CD14-positive monocyte (primary cell): ENCODE measurements at regions not wholly inside any gene's neighbourhood (a gene's known extent, or its start where the extent isn't known, plus 50 kb on each side); places are given as distances from the start of the nearest gene placed in this dataset.

Experiments
- DNase-seq, 3 donors: peaks; one replicate each; pipeline ENCODE4 v3.0.0-alpha.2; 2011 to 2022
- H2AFZ ChIP-seq: 2 replicates; pipeline ENCODE4 v1.6.0; 2012; ENCODE audit warnings: mild to moderate bottlenecking, low read depth, low read length, inconsistent platforms; ENCODE audit not compliant: insufficient read depth, poor library complexity, severe bottlenecking
- H3K27ac ChIP-seq, 2 donors: 1 replicate in 1 of 2; 2 replicates in 1 of 2; pipeline ENCODE4 v1.5.1; 2012 to 2013; ENCODE audit warnings: low read length in 2 of 2, control low read depth in 1 of 2, inconsistent platforms in 1 of 2, low read depth in 1 of 2, mild to moderate bottlenecking in 1 of 2
- H3K27me3 ChIP-seq, 2 donors: one replicate each; pipeline versions ENCODE4 v1.6.0 to v1.6.1; 2011 to 2013; ENCODE audit warnings: low read length in 2 of 2; ENCODE audit not compliant: control insufficient read depth in 2 of 2, insufficient read depth in 2 of 2
- H3K36me3 ChIP-seq, 2 donors: replicated peaks in 1 of 2; 1 replicate in 1 of 2; 2 replicates in 1 of 2; pipeline versions ENCODE4 v1.5.1 to v1.6.1; 2012 to 2013; ENCODE audit warnings: low read length in 2 of 2, control low read depth in 1 of 2, inconsistent platforms in 1 of 2, mild to moderate bottlenecking in 1 of 2; ENCODE audit not compliant: insufficient read depth in 2 of 2, control insufficient read depth in 1 of 2
- H3K4me1 ChIP-seq, 2 donors: 1 replicate in 1 of 2; 2 replicates in 1 of 2; pipeline versions ENCODE4 v1.5.1 to v1.6.1; 2012 to 2013; ENCODE audit warnings: low read length in 2 of 2, control low read depth in 1 of 2, inconsistent platforms in 1 of 2, mild to moderate bottlenecking in 1 of 2, moderate library complexity in 1 of 2; ENCODE audit not compliant: insufficient read depth in 2 of 2, control insufficient read depth in 1 of 2
- H3K4me2 ChIP-seq: replicated peaks from 2 replicates; pipeline ENCODE3; 2012; ENCODE audit warnings: low read length, moderate library complexity, mild to moderate bottlenecking; ENCODE audit not compliant: poor library complexity, severe bottlenecking; ENCODE audit errors: extremely low read depth
- H3K4me3 ChIP-seq, 3 experiments: fragments of 200-600 bp in 1 of 3; sonication (generic) in 1 of 3; replicated peaks in 1 of 3; 1 replicate in 2 of 3; 2 replicates in 1 of 3; pipeline ENCODE4 v1.5.1; 2011 to 2013; ENCODE audit warnings: low read length in 3 of 3, mild to moderate bottlenecking in 3 of 3, control low read depth in 2 of 3, low read depth in 2 of 3, inconsistent platforms in 1 of 3, moderate library complexity in 1 of 3
- H3K79me2 ChIP-seq: 2 replicates; pipeline ENCODE4 v1.6.0; 2012; ENCODE audit warnings: mild to moderate bottlenecking, control low read depth, inconsistent platforms, low read length, moderate library complexity; ENCODE audit not compliant: insufficient read depth
- H3K9ac ChIP-seq: 2 replicates; pipeline ENCODE4 v1.6.0; 2017; ENCODE audit warnings: low read length, mild to moderate bottlenecking; ENCODE audit not compliant: insufficient read depth, poor library complexity, severe bottlenecking
- H3K9me3 ChIP-seq, 2 donors: replicated peaks in 1 of 2; 1 replicate in 1 of 2; 2 replicates in 1 of 2; pipeline versions ENCODE4 v1.5.1 to v1.6.1; 2012 to 2013; ENCODE audit warnings: low read length in 2 of 2, control low read depth in 1 of 2; ENCODE audit not compliant: control insufficient read depth in 1 of 2, insufficient read depth in 1 of 2
- H4K20me1 ChIP-seq: 2 replicates; pipeline ENCODE4 v1.6.0; 2012; ENCODE audit warnings: mild to moderate bottlenecking, low read length, control low read depth, moderate library complexity; ENCODE audit not compliant: insufficient read depth
- H3K27ac Mint-ChIP-seq, 7 donors: one replicate each; pipeline ENCODE4 v1.8.0; 2020; ENCODE audit warnings: mild to moderate bottlenecking in 7 of 7, mixed read lengths in 7 of 7, moderate library complexity in 6 of 7, inconsistent platforms in 2 of 7
- H3K27me3 Mint-ChIP-seq, 3 donors: one replicate each; pipeline ENCODE4 v1.8.0; 2021 to 2022; ENCODE audit warnings: low read depth in 3 of 3, mild to moderate bottlenecking in 3 of 3, mixed read lengths in 3 of 3, moderate library complexity in 3 of 3, inconsistent platforms in 1 of 3
- H3K36me3 Mint-ChIP-seq, 2 donors: one replicate each; pipeline ENCODE4 v1.8.0; 2020; ENCODE audit warnings: mixed read lengths in 2 of 2, inconsistent platforms in 1 of 2, mild to moderate bottlenecking in 1 of 2
- H3K4me1 Mint-ChIP-seq: one replicate; pipeline ENCODE4 v1.8.0; 2020; ENCODE audit warnings: mild to moderate bottlenecking, mixed read lengths
- H3K4me3 Mint-ChIP-seq, 2 donors: one replicate each; pipeline ENCODE4 v1.8.0; 2020; ENCODE audit warnings: mild to moderate bottlenecking in 2 of 2, mixed read lengths in 2 of 2, moderate library complexity in 1 of 2
- H3K9me3 Mint-ChIP-seq, 7 donors: one replicate each; pipeline ENCODE4 v1.8.0; 2020 to 2022; ENCODE audit warnings: mixed read lengths in 7 of 7, mild to moderate bottlenecking in 6 of 7, moderate library complexity in 6 of 7, inconsistent platforms in 2 of 7
- WGBS: methylation state at CpG from one replicate; pipeline ENCODE4 v1.1.5; 2013; ENCODE audit warnings: missing lambda C conversion rate; ENCODE audit not compliant: insufficient coverage; 5-methylcytosine and 5-hydroxymethylcytosine counted together
- intact Hi-C, 2 donors: fragments of 100-400 bp; cut with micrococcal nuclease; formaldehyde crosslinking; loops; one replicate each; pipeline versions ENCODE4 v1.15.0 to v1.15.1; 2023
- TF ChIP-seq, protein P1 (sequence below): fragments of 200-600 bp; IDR thresholded peaks from one replicate; pipeline ENCODE4 v1.8.0; 2022; ENCODE audit warnings: antibody characterized with exemption, mild to moderate bottlenecking

- no peak overlapping the region for H3K4me3 ChIP-seq
- no peaks in the 10 kb centered on the region for H3K36me3 ChIP-seq
- intact Hi-C loops: loop anchor here in 1 of 2 donors (5.0 kb wide), 1 partner anchor 1295 kb away; no protein-coding TSS in a partner anchor
- H3K9me3 Mint-ChIP-seq: no peaks in the 10 kb centered on the region
- no peak overlapping the region for H3K4me3 Mint-ChIP-seq
- H3K79me2 ChIP-seq: no peaks in the 10 kb centered on the region
- no peaks in the 10 kb centered on the region for H3K27me3 ChIP-seq
- no peaks in the 10 kb centered on the region for H4K20me1 ChIP-seq
- H3K4me1 Mint-ChIP-seq: no peaks in the 10 kb centered on the region
- no peak overlapping the region for H3K27ac Mint-ChIP-seq
- no peak overlapping the region for H3K27ac ChIP-seq
- no peak overlapping the region for H3K4me2 ChIP-seq
- H3K9me3 ChIP-seq: no peaks in the 10 kb centered on the region
- TF ChIP-seq, protein P1, sequence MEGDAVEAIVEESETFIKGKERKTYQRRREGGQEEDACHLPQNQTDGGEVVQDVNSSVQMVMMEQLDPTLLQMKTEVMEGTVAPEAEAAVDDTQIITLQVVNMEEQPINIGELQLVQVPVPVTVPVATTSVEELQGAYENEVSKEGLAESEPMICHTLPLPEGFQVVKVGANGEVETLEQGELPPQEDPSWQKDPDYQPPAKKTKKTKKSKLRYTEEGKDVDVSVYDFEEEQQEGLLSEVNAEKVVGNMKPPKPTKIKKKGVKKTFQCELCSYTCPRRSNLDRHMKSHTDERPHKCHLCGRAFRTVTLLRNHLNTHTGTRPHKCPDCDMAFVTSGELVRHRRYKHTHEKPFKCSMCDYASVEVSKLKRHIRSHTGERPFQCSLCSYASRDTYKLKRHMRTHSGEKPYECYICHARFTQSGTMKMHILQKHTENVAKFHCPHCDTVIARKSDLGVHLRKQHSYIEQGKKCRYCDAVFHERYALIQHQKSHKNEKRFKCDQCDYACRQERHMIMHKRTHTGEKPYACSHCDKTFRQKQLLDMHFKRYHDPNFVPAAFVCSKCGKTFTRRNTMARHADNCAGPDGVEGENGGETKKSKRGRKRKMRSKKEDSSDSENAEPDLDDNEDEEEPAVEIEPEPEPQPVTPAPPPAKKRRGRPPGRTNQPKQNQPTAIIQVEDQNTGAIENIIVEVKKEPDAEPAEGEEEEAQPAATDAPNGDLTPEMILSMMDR: no peak
- WGBS: 83% methylated on average over 2 of the region's 2 CpGs
- H3K36me3 Mint-ChIP-seq: no peaks in the 10 kb centered on the region
- H3K4me1 ChIP-seq: no peaks in the 10 kb centered on the region
- DNase-seq: no peak
- peaks cover 4 to 11% (median 7%) of the 10 kb centered on the region in 3 donors for H3K27me3 Mint-ChIP-seq
- H3K9ac ChIP-seq: no peak overlapping the region
- no peak overlapping the region for H2AFZ ChIP-seq
These were observed 274.2 kb upstream of the NCKAP5 start for GRCh38 chr2:133842446-133842845.

GRCh38 chr2:133843091-133843490 lies 274.8 kb upstream of the NCKAP5 start:
- intact Hi-C loops: loop anchor here in 1 of 2 donors (5.0 kb wide), 1 partner anchor 1296 kb away; no protein-coding TSS in a partner anchor
- Mint-ChIP-seq H3K4me1 (no peaks in the 10 kb centered on the region), H3K27ac (no peak overlapping the region), H3K9me3 (no peaks in the 10 kb centered on the region), H3K27me3 (peaks cover 4 to 11% (median 11%) of the 10 kb centered on the region in 3 donors), H3K36me3 (no peaks in the 10 kb centered on the region), H3K4me3 (no peak overlapping the region)
- no peak for DNase-seq
- no CpG with 5 or more reads among the region's 3 CpGs for WGBS
- Histone ChIP-seq H3K4me1 (no peaks in the 10 kb centered on the region), H3K9me3 (no peaks in the 10 kb centered on the region), H3K27me3 (no peaks in the 10 kb centered on the region), H3K4me3 (no peak overlapping the region), H4K20me1 (no peaks in the 10 kb centered on the region), H2AFZ (no peak overlapping the region), H3K27ac (no peak overlapping the region), H3K36me3 (no peaks in the 10 kb centered on the region), H3K79me2 (no peaks in the 10 kb centered on the region), H3K4me2 (no peak overlapping the region), H3K9ac (no peak overlapping the region)
- TF ChIP-seq, protein P1: no peak
